Neural cell (in vitro differentiated cells): ENCODE measurements at regions not wholly inside any gene's neighbourhood (a gene's known extent, or its start where the extent isn't known, plus 50 kb on each side); places are given as distances from the start of the nearest gene placed in this dataset.

Experiments
- H2AFZ ChIP-seq: fragments of 200-600, 300-800 bp; sonication (generic), shearing (Covaris generic); 2 replicates; pipeline ENCODE4 v1.6.0; 2014; ENCODE audit warnings: low read depth, mild to moderate bottlenecking, antibody characterized with exemption, low read length, moderate library complexity
- H3F3A ChIP-seq: fragments of 200-600 bp; shearing (Covaris generic); 2 replicates; pipeline ENCODE4 v1.6.1; 2016; ENCODE audit warnings: mild to moderate bottlenecking, moderate library complexity, mixed read lengths, antibody characterized with exemption, low read length; ENCODE audit not compliant: insufficient read depth, poor library complexity, severe bottlenecking
- H3K27ac ChIP-seq: fragments of 200-600, 300-800 bp; sonication (generic), shearing (Covaris generic); 2 replicates; pipeline ENCODE4 v1.5.1; 2014; ENCODE audit warnings: mild to moderate bottlenecking, low read length, moderate library complexity
- H3K27me3 ChIP-seq: fragments of 300-800, 200-600 bp; sonication (generic), shearing (Covaris generic); 2 replicates; pipeline ENCODE4 v1.6.0; 2014; ENCODE audit warnings: mild to moderate bottlenecking, low read depth, low read length, moderate library complexity; ENCODE audit not compliant: insufficient read depth
- H3K36me3 ChIP-seq: fragments of 300-800, 200-600 bp; sonication (generic), shearing (Covaris generic); 2 replicates; pipeline ENCODE4 v1.5.1; 2014; ENCODE audit warnings: mild to moderate bottlenecking, antibody characterized with exemption, low read length, moderate library complexity; ENCODE audit not compliant: insufficient read depth
- H3K4me2 ChIP-seq: fragments of 300-800, 200-600 bp; sonication (generic), shearing (Covaris generic); 2 replicates; pipeline ENCODE4 v1.6.0; 2014; ENCODE audit warnings: mild to moderate bottlenecking, low read length
- H3K4me3 ChIP-seq: fragments of 300-800, 200-600 bp; sonication (generic), shearing (Covaris generic); 2 replicates; pipeline ENCODE4 v1.5.1; 2014; ENCODE audit warnings: mild to moderate bottlenecking, low read length, moderate library complexity
- H3K79me2 ChIP-seq: fragments of 200-600 bp; shearing (Covaris generic); replicated peaks from 2 replicates; pipeline ENCODE4 v1.6.0; 2014; ENCODE audit warnings: mild to moderate bottlenecking, low read length, moderate library complexity; ENCODE audit not compliant: insufficient read depth
- H3K9ac ChIP-seq: fragments of 300-800, 200-600 bp; sonication (generic), shearing (Covaris generic); 2 replicates; pipeline ENCODE4 v1.6.1; 2016; ENCODE audit warnings: mild to moderate bottlenecking, low read length, mixed read lengths
- H3K9me2 ChIP-seq: fragments of 200-600 bp; shearing (Covaris generic); 2 replicates; pipeline ENCODE4 v1.6.1; 2016; ENCODE audit warnings: mild to moderate bottlenecking, low read length, mixed read lengths; ENCODE audit not compliant: insufficient read depth
- H3K9me3 ChIP-seq: fragments of 200-600, 300-800 bp; sonication (generic), shearing (Covaris generic); 2 replicates; pipeline ENCODE4 v1.6.1; 2016; ENCODE audit warnings: mild to moderate bottlenecking, mixed run types, low read length, moderate library complexity, mixed read lengths
- H4K20me1 ChIP-seq: fragments of 200-600 bp; shearing (Covaris generic); 2 replicates; pipeline ENCODE4 v1.6.1; 2016; ENCODE audit warnings: mild to moderate bottlenecking, mixed run types; ENCODE audit not compliant: insufficient read depth
- EP300 ChIP-seq: fragments of 450-650 bp; conservative IDR thresholded peaks from 2 replicates; pipeline ENCODE4 v1.6.1; 2014; ENCODE audit warnings: antibody characterized with exemption, mild to moderate bottlenecking, moderate library complexity; ENCODE audit not compliant: poor library complexity, severe bottlenecking
- EZH2 ChIP-seq: fragments of 200-600, 300-800 bp; shearing (Covaris generic), sonication (generic); IDR thresholded peaks from 2 replicates; pipeline ENCODE4 v1.6.1; 2014; ENCODE audit warnings: antibody characterized with exemption, low read length, borderline replicate concordance, mild to moderate bottlenecking; ENCODE audit not compliant: insufficient read depth, poor library complexity, severe bottlenecking
- MXI1 ChIP-seq: fragments of 450-650 bp; conservative IDR thresholded peaks from 2 replicates; pipeline ENCODE4 v1.6.1; 2014; ENCODE audit warnings: antibody characterized with exemption, mild to moderate bottlenecking; ENCODE audit not compliant: poor library complexity, severe bottlenecking
- POLR2AphosphoS5 ChIP-seq: IDR thresholded peaks from 2 replicates; pipeline ENCODE4 v1.6.1; 2012
- RAD21 ChIP-seq: fragments of 450-650 bp; conservative IDR thresholded peaks from 2 replicates; pipeline ENCODE4 v1.6.1; 2014; ENCODE audit warnings: antibody characterized with exemption, mild to moderate bottlenecking, moderate library complexity
- SMC3 ChIP-seq: fragments of 450-650 bp; conservative IDR thresholded peaks from 2 replicates; pipeline ENCODE4 v1.6.1; 2014; ENCODE audit warnings: antibody characterized with exemption, mild to moderate bottlenecking, moderate library complexity; ENCODE audit not compliant: poor library complexity
- TAF1 ChIP-seq: IDR thresholded peaks from 2 replicates; pipeline ENCODE4 v1.6.1; 2012; ENCODE audit warnings: low read depth
- TF ChIP-seq, protein P1 (sequence below): fragments of 450-650 bp; IDR thresholded peaks from 2 replicates; pipeline ENCODE4 v1.5.1; 2014; ENCODE audit warnings: antibody characterized with exemption, mild to moderate bottlenecking, moderate library complexity; ENCODE audit not compliant: poor library complexity, severe bottlenecking
- TF ChIP-seq, protein P2 (sequence below): IDR thresholded peaks from 2 replicates; pipeline ENCODE4 v1.6.1; 2012; ENCODE audit warnings: borderline replicate concordance

DNA sequence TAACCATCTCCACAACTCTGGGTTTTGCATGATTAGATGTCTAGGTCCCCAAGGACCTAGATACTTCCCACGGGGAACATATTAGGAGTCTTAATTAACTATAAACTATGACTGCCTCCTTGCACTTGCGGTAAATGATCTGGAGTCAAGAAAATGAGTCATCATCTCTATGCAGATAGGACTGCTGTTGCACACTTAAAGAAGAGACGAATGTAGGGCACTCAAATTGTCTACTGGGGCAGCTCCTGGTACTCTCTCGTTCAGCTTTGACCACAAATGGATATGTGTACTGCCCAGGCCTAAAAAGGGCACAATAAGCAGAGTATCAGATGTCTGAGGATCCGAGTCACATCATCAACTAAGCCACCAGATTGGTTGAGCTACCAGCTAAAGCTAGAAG, 1783.4 kb upstream of the AGA start:
- Histone ChIP-seq H3K79me2 (no peaks in the 10 kb centered on the region), H3K4me2 (no peak overlapping the region), H3K9me2 (no peaks in the 10 kb centered on the region), H3K27ac (no peak overlapping the region), H3K36me3 (no peaks in the 10 kb centered on the region), H3K9ac (no peak overlapping the region), H3K27me3 (no peaks in the 10 kb centered on the region), H3K4me3 (no peak overlapping the region), H4K20me1 (no peaks in the 10 kb centered on the region), H3K9me3 (no peaks in the 10 kb centered on the region), H2AFZ (no peak overlapping the region), H3F3A (no peaks in the 10 kb centered on the region)
- TF ChIP-seq SMC3, result no peak
- TF ChIP-seq, protein P1, sequence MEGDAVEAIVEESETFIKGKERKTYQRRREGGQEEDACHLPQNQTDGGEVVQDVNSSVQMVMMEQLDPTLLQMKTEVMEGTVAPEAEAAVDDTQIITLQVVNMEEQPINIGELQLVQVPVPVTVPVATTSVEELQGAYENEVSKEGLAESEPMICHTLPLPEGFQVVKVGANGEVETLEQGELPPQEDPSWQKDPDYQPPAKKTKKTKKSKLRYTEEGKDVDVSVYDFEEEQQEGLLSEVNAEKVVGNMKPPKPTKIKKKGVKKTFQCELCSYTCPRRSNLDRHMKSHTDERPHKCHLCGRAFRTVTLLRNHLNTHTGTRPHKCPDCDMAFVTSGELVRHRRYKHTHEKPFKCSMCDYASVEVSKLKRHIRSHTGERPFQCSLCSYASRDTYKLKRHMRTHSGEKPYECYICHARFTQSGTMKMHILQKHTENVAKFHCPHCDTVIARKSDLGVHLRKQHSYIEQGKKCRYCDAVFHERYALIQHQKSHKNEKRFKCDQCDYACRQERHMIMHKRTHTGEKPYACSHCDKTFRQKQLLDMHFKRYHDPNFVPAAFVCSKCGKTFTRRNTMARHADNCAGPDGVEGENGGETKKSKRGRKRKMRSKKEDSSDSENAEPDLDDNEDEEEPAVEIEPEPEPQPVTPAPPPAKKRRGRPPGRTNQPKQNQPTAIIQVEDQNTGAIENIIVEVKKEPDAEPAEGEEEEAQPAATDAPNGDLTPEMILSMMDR, result no peak
- TF ChIP-seq, protein P2, sequence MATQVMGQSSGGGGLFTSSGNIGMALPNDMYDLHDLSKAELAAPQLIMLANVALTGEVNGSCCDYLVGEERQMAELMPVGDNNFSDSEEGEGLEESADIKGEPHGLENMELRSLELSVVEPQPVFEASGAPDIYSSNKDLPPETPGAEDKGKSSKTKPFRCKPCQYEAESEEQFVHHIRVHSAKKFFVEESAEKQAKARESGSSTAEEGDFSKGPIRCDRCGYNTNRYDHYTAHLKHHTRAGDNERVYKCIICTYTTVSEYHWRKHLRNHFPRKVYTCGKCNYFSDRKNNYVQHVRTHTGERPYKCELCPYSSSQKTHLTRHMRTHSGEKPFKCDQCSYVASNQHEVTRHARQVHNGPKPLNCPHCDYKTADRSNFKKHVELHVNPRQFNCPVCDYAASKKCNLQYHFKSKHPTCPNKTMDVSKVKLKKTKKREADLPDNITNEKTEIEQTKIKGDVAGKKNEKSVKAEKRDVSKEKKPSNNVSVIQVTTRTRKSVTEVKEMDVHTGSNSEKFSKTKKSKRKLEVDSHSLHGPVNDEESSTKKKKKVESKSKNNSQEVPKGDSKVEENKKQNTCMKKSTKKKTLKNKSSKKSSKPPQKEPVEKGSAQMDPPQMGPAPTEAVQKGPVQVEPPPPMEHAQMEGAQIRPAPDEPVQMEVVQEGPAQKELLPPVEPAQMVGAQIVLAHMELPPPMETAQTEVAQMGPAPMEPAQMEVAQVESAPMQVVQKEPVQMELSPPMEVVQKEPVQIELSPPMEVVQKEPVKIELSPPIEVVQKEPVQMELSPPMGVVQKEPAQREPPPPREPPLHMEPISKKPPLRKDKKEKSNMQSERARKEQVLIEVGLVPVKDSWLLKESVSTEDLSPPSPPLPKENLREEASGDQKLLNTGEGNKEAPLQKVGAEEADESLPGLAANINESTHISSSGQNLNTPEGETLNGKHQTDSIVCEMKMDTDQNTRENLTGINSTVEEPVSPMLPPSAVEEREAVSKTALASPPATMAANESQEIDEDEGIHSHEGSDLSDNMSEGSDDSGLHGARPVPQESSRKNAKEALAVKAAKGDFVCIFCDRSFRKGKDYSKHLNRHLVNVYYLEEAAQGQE, result no peak
- no peak for TF ChIP-seq POLR2AphosphoS5
- TF ChIP-seq TAF1, result no peak
- no peak for TF ChIP-seq RAD21
- TF ChIP-seq MXI1, result no peak
- no peak for TF ChIP-seq EZH2
- no peak for TF ChIP-seq EP300

DNA sequence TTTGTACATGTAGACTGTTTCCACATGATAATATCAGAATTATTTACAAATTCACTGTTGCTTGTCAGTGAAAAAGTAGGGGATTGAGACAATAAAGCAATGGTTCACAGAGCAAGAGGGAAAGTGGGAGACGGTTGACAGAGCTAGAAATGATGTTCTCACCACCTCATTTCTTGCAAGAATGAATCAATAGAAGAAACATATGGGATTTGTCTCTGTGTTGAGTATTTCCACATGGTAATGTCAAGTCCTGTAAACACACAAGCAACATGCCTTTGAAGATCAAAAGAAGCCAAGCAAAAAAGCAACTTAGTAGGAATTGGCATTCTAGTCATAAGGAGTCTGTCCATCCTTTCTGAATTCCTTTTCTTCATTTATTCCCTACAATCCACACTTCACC, 1806.6 kb upstream of the AGA start:
- Histone ChIP-seq H3K27ac (no peak overlapping the region), H3K36me3 (no peaks in the 10 kb centered on the region), H2AFZ (no peak overlapping the region), H3K27me3 (no peaks in the 10 kb centered on the region), H3K9me2 (no peaks in the 10 kb centered on the region), H4K20me1 (no peaks in the 10 kb centered on the region), H3F3A (no peaks in the 10 kb centered on the region), H3K4me2 (no peak overlapping the region), H3K79me2 (no peaks in the 10 kb centered on the region), H3K4me3 (no peak overlapping the region), H3K9ac (no peak overlapping the region), H3K9me3 (no peaks in the 10 kb centered on the region)
- TF ChIP-seq RAD21 (no peak), SMC3 (no peak), EZH2 (no peak)
- TF ChIP-seq, protein P1, result no peak
- TF ChIP-seq, protein P2, result no peak
